ENCODE measurements at regions not wholly inside any gene's neighbourhood (a gene's known extent, or its start where the extent isn't known, plus 50 kb on each side); places are given as distances from the start of the nearest gene placed in this dataset.

DNA sequence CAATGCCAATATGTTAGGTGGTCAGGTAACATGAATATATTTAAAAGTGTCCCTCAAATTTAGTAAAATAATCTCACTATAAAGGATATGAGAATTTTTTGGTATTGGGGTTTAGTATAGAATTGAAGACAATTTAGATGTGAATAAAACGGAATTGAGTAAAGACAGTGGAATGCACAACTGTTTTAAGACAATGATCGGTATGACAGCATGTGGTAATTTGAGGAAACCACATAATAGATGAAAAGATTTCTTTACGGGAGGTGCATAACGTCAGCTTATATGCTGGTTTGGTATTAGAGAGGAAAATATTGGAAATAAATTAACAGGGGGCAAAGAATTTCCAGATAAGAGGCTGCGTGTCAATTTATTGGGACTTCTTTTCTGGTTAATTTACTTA, 1043.2 kb downstream of the CDH18 start:
- WGBS, 2 experiments (ENCODE audit: extremely low coverage in 1 of 2, insufficient coverage in 1 of 2, insufficient read length in 1 of 2, insufficient replicate concordance in 2 of 2, low coverage in 1 of 2, low lambda C conversion rate in 2 of 2, missing lambda C conversion rate in 1 of 2), result 75 to 100% methylated on average over 1 to 5 of the region's 5 CpGs
- H3K79me1 ChIP-seq (ENCODE audit: low read depth, low read length), result no peaks in the 10 kb centered on the region

More for the DNA sequence above, 1043.2 kb downstream of the CDH18 start:
- CTCF ChIA-PET (ENCODE audit: partially characterized antibody), result no interaction called here
- Histone ChIP-seq H3K36me3 (ENCODE audit: control insufficient read depth in 2 of 4, insufficient read depth in 4 of 4, low read length in 3 of 4) (no peaks in the 10 kb centered on the region), H3K27me3 (replicated peaks in 1 of 4; ENCODE audit: control insufficient read depth in 3 of 4, extremely low read depth in 1 of 4, insufficient read depth in 3 of 4, low read length in 3 of 4) (no peaks in the 10 kb centered on the region), H3K18ac (ENCODE audit: extremely low read depth, low read length) (no peak overlapping the region), H3K9me3 (ENCODE audit: insufficient read depth in 2 of 2, low read depth in 1 of 2, low read length in 1 of 2) (no peaks in the 10 kb centered on the region; a peak in 1 of 4 replicates), H3K4me1 (replicated peaks in 1 of 4; ENCODE audit: control insufficient read depth in 3 of 4, insufficient read depth in 4 of 4, low read length in 3 of 4) (no peaks in the 10 kb centered on the region), H3K23me2 (ENCODE audit: low read depth, low read length) (no peaks in the 10 kb centered on the region), H2BK20ac (ENCODE audit: low read length) (no peak overlapping the region), H3K4ac (replicated peaks; ENCODE audit: insufficient read length, low read depth, low read length) (no peak overlapping the region), H2BK5ac (ENCODE audit: low read depth, low read length) (no peak overlapping the region), H4K8ac (ENCODE audit: extremely low read depth, insufficient read depth, low read length) (no peak overlapping the region), H4K20me1 (replicated peaks in 1 of 2; ENCODE audit: control insufficient read depth in 1 of 2, insufficient read depth in 2 of 2, low read length in 2 of 2) (no peaks in the 10 kb centered on the region), H3K4me2 (ENCODE audit: insufficient read depth in 1 of 2, low read depth in 2 of 2, low read length in 2 of 2) (no peak overlapping the region), H3K23ac (ENCODE audit: insufficient read length) (no peak overlapping the region), H2AFZ (ENCODE audit: low read length) (no peak overlapping the region), H2BK12ac (ENCODE audit: low read depth, low read length) (no peak overlapping the region), H3K79me2 (ENCODE audit: control insufficient read depth in 1 of 2, insufficient read depth in 2 of 2, low read length in 2 of 2) (no peaks in the 10 kb centered on the region), H2BK120ac (replicated peaks; ENCODE audit: low read depth, low read length) (no peak overlapping the region), H3K14ac (ENCODE audit: insufficient read length) (no peak overlapping the region), H2AK5ac (ENCODE audit: low read depth, low read length) (no peak overlapping the region), H4K5ac (ENCODE audit: insufficient read length, low read depth, low read length) (no peak overlapping the region), H3K27ac (ENCODE audit: low read depth, low read length) (no peak overlapping the region), H3K56ac (replicated peaks; ENCODE audit: insufficient read length, low read depth, low read length) (no peak overlapping the region), H2BK15ac (ENCODE audit: low read length) (no peak overlapping the region), H4K91ac (replicated peaks; ENCODE audit: insufficient read length, low read length) (no peak overlapping the region), H3K4me3 (ENCODE audit: extremely low read depth in 1 of 4, insufficient read depth in 2 of 4, low read depth in 3 of 4, low read length in 4 of 4) (no peak overlapping the region), H3K9ac (replicated peaks in 1 of 4; ENCODE audit: extremely low read depth in 1 of 4, low read depth in 3 of 4, low read length in 3 of 4) (no peak overlapping the region)
- DNase-seq (ENCODE audit: low read depth in 1 of 2, low spot score in 2 of 2), result no peak
- POLR2A ChIA-PET (ENCODE audit: partially characterized antibody), result no interaction called here
- TF ChIP-seq KDM4A (IDR thresholded peaks at IDR 0.05; ENCODE audit: low read depth, low read length, severe bottlenecking) (no peak), SAP30 (IDR thresholded peaks at IDR 0.05; ENCODE audit: insufficient read depth, insufficient replicate concordance, low read length) (no peak), BRCA1 (IDR thresholded peaks at IDR 0.05; ENCODE audit: low read depth, low read length) (no peak), FOSL1 (IDR thresholded peaks at IDR 0.05; ENCODE audit: insufficient read depth, low read depth, low read length) (no peak), BCL11A (IDR thresholded peaks at IDR 0.05; ENCODE audit: low read depth in 2 of 2, low read length in 2 of 2) (no peak), SP1 (IDR thresholded peaks at IDR 0.05; ENCODE audit: low read depth, low read length) (no peak), POLR2A (IDR thresholded peaks at IDR 0.05; ENCODE audit: control extremely low read depth in 1 of 2, low read depth in 2 of 2, low read length in 2 of 2) (no peak)
- TF ChIP-seq, protein P1, sequence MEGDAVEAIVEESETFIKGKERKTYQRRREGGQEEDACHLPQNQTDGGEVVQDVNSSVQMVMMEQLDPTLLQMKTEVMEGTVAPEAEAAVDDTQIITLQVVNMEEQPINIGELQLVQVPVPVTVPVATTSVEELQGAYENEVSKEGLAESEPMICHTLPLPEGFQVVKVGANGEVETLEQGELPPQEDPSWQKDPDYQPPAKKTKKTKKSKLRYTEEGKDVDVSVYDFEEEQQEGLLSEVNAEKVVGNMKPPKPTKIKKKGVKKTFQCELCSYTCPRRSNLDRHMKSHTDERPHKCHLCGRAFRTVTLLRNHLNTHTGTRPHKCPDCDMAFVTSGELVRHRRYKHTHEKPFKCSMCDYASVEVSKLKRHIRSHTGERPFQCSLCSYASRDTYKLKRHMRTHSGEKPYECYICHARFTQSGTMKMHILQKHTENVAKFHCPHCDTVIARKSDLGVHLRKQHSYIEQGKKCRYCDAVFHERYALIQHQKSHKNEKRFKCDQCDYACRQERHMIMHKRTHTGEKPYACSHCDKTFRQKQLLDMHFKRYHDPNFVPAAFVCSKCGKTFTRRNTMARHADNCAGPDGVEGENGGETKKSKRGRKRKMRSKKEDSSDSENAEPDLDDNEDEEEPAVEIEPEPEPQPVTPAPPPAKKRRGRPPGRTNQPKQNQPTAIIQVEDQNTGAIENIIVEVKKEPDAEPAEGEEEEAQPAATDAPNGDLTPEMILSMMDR (IDR thresholded peaks at IDR 0.05; ENCODE audit: control extremely low read depth in 1 of 3, insufficient read depth in 1 of 3, low read depth in 1 of 3, low read length in 3 of 3), result no peak
- FAIRE-seq, result no peak

Data from H1 (cell line).